H1 (cell line): ENCODE measurements at regions not wholly inside any gene's neighbourhood (a gene's known extent, or its start where the extent isn't known, plus 50 kb on each side); places are given as distances from the start of the nearest gene placed in this dataset.
A peak's percentile ranks its signal among the peaks of the same experiment; 100 is the strongest.

ENCODE experiments used
- CHD1 ChIP-seq: IDR thresholded peaks from 2 replicates; pipeline ENCODE4 v1.6.1; 2012; ENCODE audit warnings: low read depth, low read length, improper control_type of control experiment
- CTCF ChIP-seq, 3 experiments: IDR thresholded peaks; 1 replicate in 2 of 3; 2 replicates in 1 of 3; pipeline versions ENCODE4 v1.5.1 to v1.6.1; 2011; ENCODE audit warnings: low read length in 3 of 3, mild to moderate bottlenecking in 3 of 3, inconsistent platforms in 2 of 3, low read depth in 1 of 3, moderate library complexity in 1 of 3; ENCODE audit not compliant: insufficient read depth in 1 of 3; ENCODE audit errors: control extremely low read depth in 1 of 3
- JUN ChIP-seq: IDR thresholded peaks from 2 replicates; pipeline ENCODE4 v1.6.1; 2011; ENCODE audit warnings: low read depth, mild to moderate bottlenecking, improper control_type of control experiment, low read length
- JUND ChIP-seq: IDR thresholded peaks from 2 replicates; pipeline ENCODE4 v1.6.1; 2011; ENCODE audit warnings: mild to moderate bottlenecking, improper control_type of control experiment, low read length
- POLR2A ChIP-seq, 2 experiments: IDR thresholded peaks; 1 replicate in 1 of 2; 2 replicates in 1 of 2; pipeline ENCODE4 v1.6.1; 2011; ENCODE audit warnings: low read depth in 2 of 2, low read length in 2 of 2, mild to moderate bottlenecking in 2 of 2; ENCODE audit errors: control extremely low read depth in 1 of 2
- POLR2AphosphoS5 ChIP-seq: IDR thresholded peaks from 2 replicates; pipeline ENCODE4 v1.6.1; 2011; ENCODE audit warnings: low read depth, low read length
- RBBP5 ChIP-seq: IDR thresholded peaks from 2 replicates; pipeline ENCODE4 v1.7.1; 2012; ENCODE audit warnings: low read depth, mild to moderate bottlenecking, inconsistent platforms, low read length, moderate library complexity, borderline replicate concordance
- SRF ChIP-seq: IDR thresholded peaks from 2 replicates; pipeline ENCODE4 v1.6.1; 2011; ENCODE audit warnings: mild to moderate bottlenecking, low read depth, low read length, moderate library complexity
- USF2 ChIP-seq: IDR thresholded peaks from 2 replicates; pipeline ENCODE4 v1.6.1; 2011; ENCODE audit warnings: low read length, improper control_type of control experiment

- TF ChIP-seq CTCF (IDR thresholded peaks at IDR 0.05; ENCODE audit: control extremely low read depth in 1 of 3, insufficient read depth in 1 of 3, low read depth in 1 of 3, low read length in 3 of 3) (no peak), USF2 (no peak), POLR2A (IDR thresholded peaks at IDR 0.05; ENCODE audit: control extremely low read depth in 1 of 2, low read depth in 2 of 2, low read length in 2 of 2) (no peak), POLR2AphosphoS5 (no peak), CHD1 (no peak), SRF (no peak), JUN (no peak), RBBP5 (no peak), JUND (0 out of 2 replicates have a peak, but pooled peaks have one; percentile 5)
Measured at GRCh38 chr12:89080793-89081465, 271.4 kb downstream of the DUSP6 start.
